ENCODE measurements at regions not wholly inside any gene's neighbourhood (a gene's known extent, or its start where the extent isn't known, plus 50 kb on each side); places are given as distances from the start of the nearest gene placed in this dataset.

DNA sequence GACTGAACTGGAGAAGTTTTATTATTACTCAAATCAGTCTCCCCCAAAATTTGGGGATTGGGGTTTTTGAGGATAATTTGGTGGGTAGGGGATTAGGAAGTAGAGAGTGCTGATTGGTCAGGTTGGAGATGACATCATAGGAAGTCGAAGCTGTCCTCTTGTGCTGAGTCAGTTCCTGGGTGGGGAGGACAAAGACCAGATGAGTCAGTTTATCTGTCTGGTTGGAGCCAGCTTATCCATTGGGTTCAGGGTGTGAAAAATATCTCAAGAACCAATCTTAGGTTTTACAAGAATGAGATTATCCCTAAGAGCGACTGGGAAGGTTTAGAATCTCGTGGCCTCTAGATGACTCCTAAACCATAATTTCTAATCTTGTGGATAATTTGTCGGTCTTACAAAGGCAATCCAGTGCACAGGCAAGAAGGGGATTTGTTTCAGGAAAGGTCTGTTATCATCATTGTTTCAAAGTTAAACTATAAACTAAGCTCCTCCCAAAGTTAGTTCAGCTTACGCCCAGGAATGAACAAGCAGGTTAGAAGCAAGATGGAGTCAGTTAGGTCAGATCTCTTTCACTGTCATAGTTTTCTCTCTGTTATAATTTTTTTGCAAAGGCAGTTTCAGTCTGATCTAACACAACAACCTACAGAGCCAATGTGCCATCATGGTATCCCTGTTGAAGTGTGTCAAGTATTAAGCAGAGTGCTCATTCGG, 274.5 kb downstream of the SLC7A11 start:
- TF ChIP-seq, protein P1, sequence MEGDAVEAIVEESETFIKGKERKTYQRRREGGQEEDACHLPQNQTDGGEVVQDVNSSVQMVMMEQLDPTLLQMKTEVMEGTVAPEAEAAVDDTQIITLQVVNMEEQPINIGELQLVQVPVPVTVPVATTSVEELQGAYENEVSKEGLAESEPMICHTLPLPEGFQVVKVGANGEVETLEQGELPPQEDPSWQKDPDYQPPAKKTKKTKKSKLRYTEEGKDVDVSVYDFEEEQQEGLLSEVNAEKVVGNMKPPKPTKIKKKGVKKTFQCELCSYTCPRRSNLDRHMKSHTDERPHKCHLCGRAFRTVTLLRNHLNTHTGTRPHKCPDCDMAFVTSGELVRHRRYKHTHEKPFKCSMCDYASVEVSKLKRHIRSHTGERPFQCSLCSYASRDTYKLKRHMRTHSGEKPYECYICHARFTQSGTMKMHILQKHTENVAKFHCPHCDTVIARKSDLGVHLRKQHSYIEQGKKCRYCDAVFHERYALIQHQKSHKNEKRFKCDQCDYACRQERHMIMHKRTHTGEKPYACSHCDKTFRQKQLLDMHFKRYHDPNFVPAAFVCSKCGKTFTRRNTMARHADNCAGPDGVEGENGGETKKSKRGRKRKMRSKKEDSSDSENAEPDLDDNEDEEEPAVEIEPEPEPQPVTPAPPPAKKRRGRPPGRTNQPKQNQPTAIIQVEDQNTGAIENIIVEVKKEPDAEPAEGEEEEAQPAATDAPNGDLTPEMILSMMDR (tag by site-specific recombination; IDR thresholded peaks at IDR 0.05) = no peak
- no peak for TF ChIP-seq ZBTB1 (tag by site-specific recombination; IDR thresholded peaks at IDR 0.05)
- TF ChIP-seq OVOL3 (tag by site-specific recombination; IDR thresholded peaks at IDR 0.05) = no peak

Data from HEK293 (cell line).